GM12891 (cell line): ENCODE measurements at regions not wholly inside any gene's neighbourhood (a gene's known extent, or its start where the extent isn't known, plus 50 kb on each side); places are given as distances from the start of the nearest gene placed in this dataset.
"Not testable (repeated sequence)": the region's sequence is repeated elsewhere in the genome, so short reads cannot be mapped to it uniquely, and the experiment has no call there.

Experiments used
- DNase-seq: peaks from one replicate; pipeline ENCODE4 v3.0.0; 2011; ENCODE audit warnings: low spot score; ENCODE audit not compliant: insufficient read length
- FAIRE-seq: peaks from 2 replicates; lab custom pipeline; 2011; peaks lifted over from hg19 to GRCh38; lab: Jason Lieb, UNC
- PAX5 ChIP-seq: IDR thresholded peaks from 2 replicates; pipeline ENCODE4 v1.6.1; 2011; ENCODE audit warnings: low read length, moderate library complexity, mild to moderate bottlenecking; ENCODE audit not compliant: insufficient read depth, severe bottlenecking
- POLR2A ChIP-seq: IDR thresholded peaks from 2 replicates; pipeline ENCODE4 v1.6.1; 2011; ENCODE audit warnings: low read depth, low read length, control low read depth
- POLR2AphosphoS5 ChIP-seq: IDR thresholded peaks from 2 replicates; pipeline ENCODE4 v1.6.1; 2011; ENCODE audit warnings: low read depth, low read length, control low read depth
- POU2F2 ChIP-seq: IDR thresholded peaks from 2 replicates; pipeline ENCODE4 v1.6.1; 2011; ENCODE audit warnings: low read depth, mild to moderate bottlenecking, control low read depth, low read length, moderate library complexity
- SPI1 ChIP-seq: IDR thresholded peaks from 2 replicates; pipeline ENCODE4 v1.6.1; 2011; ENCODE audit warnings: low read depth, low read length, control low read depth
- TAF1 ChIP-seq: IDR thresholded peaks from 2 replicates; pipeline ENCODE4 v1.6.1; 2011; ENCODE audit warnings: low read depth, low read length, control low read depth

- FAIRE-seq (no peak), DNase-seq (no peak)
- TF ChIP-seq SPI1 (no peak), POLR2AphosphoS5 (no peak), POU2F2 (no peak), POLR2A (no peak), TAF1 (no peak), PAX5 (no peak)
Observed at GRCh38 chr3:20316238-20316637, 130.2 kb upstream of the SGO1 start.

DNA sequence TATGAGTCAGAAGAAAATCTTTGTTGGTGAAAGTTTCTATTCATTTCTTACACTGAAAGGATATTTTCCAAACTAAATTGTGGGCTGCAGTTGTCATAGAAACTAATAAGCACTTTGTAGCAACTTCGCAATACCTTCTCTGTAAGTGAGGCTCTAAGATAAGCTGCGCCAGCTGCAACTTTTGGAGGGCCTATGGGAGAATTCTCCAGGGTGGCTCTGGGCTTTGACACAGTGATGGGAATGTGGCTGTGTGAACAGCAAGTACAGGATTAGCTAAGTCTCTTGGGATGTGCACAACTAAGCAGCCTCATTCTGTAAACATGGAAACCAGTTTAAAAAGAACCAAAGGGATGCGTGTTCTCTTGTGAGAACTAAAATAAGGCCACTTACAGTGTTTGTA lies 124.6 kb upstream of the SGO1 start:
- TF ChIP-seq POLR2A (no peak), PAX5 (no peak), SPI1 (no peak), POU2F2 (no peak), TAF1 (no peak), POLR2AphosphoS5 (no peak)
- FAIRE-seq = no peak
- DNase-seq = no peak

GRCh38 chr3:20307383-20307782 lies 121.4 kb upstream of the SGO1 start:
- TF ChIP-seq POLR2A = no peak
- no peak for TF ChIP-seq POLR2AphosphoS5
- TF ChIP-seq POU2F2 = no peak
- no peak for TF ChIP-seq PAX5
- no peak for TF ChIP-seq TAF1
- no peak for TF ChIP-seq SPI1
- DNase-seq (no peak), FAIRE-seq (no peak)

DNA sequence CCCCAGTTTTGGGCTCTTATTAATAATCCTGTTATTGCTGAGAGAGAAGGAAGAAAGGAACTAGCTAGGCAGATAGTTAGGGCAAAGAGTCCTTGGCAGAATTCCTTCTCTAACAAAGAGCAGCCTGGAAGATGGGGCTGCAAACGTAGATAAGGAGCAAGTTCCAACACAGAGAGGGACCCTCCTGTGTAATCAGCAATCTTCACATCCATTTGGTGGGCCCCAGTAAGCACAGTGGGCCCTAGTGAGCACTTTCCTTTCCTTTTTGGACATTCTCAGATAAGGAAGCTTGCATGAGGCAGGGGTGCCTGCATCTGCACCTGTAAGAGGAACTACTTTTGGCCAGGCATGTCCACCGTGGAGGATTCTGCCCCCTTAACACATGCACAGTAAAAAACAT lies 119.6 kb upstream of the SGO1 start:
- FAIRE-seq = no peak
- no peak for DNase-seq
- TF ChIP-seq POLR2AphosphoS5 (no peak), PAX5 (no peak), POU2F2 (no peak), SPI1 (no peak), TAF1 (no peak), POLR2A (no peak)

GRCh38 chr3:20302766-20303165 lies 116.8 kb upstream of the SGO1 start:
- TF ChIP-seq SPI1 = no peak
- no peak for TF ChIP-seq TAF1
- TF ChIP-seq POU2F2 = no peak
- FAIRE-seq (no peak), DNase-seq (no peak)

- no peak for DNase-seq
- no peak for FAIRE-seq
- TF ChIP-seq POLR2A (no peak), TAF1 (no peak), POLR2AphosphoS5 (no peak), POU2F2 (no peak), PAX5 (no peak), SPI1 (no peak)
Observed at GRCh38 chr3:20288050-20288449, 102.0 kb upstream of the SGO1 start.

- DNase-seq = no peak
- FAIRE-seq = no peak
- TF ChIP-seq PAX5 (no peak), POLR2A (no peak), POLR2AphosphoS5 (no peak), SPI1 (no peak)
Observed at GRCh38 chr3:20280257-20280656, 94.3 kb upstream of the SGO1 start.

- DNase-seq, FAIRE-seq: not testable (repeated sequence)
Observed at GRCh38 chr3:20265977-20266376, 80.0 kb upstream of the SGO1 start.

GRCh38 chr3:20264900-20265567 lies 79.0 kb upstream of the SGO1 start:
- FAIRE-seq = no peak
- no peak for DNase-seq
- no peak for TF ChIP-seq SPI1
- TF ChIP-seq TAF1 = no peak
- no peak for TF ChIP-seq POU2F2
- no peak for TF ChIP-seq PAX5
- TF ChIP-seq POLR2AphosphoS5 = no peak
- TF ChIP-seq POLR2A = no peak

- DNase-seq (no peak), FAIRE-seq (no peak)
- TF ChIP-seq PAX5 (no peak), TAF1 (no peak), POLR2A (no peak), SPI1 (no peak), POLR2AphosphoS5 (no peak), POU2F2 (no peak)
Observed at GRCh38 chr3:20258371-20258770, 72.4 kb upstream of the SGO1 start.
